ENCODE measurements at regions not wholly inside any gene's neighbourhood (a gene's known extent, or its start where the extent isn't known, plus 50 kb on each side); places are given as distances from the start of the nearest gene placed in this dataset.

DNA sequence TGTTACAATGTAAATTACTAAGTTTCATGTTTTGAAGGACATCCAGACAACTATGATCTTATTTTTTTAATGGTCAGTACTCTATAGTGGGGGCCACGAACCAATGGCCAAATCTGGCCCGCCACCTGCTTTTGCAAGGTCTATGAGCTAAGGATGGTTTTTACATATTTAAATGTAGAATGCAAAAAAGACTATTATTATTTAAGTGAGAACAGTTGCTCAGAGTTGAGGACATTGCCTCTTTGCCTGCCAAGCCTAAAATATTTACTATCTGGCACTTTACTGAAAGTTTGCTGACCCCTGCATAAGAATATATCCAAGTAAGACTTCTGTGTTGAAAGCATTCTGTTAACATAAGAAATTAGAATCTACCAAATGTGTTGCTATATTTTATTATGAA, 163.7 kb upstream of the MDFIC2 start:
- TF ChIP-seq, protein P1, sequence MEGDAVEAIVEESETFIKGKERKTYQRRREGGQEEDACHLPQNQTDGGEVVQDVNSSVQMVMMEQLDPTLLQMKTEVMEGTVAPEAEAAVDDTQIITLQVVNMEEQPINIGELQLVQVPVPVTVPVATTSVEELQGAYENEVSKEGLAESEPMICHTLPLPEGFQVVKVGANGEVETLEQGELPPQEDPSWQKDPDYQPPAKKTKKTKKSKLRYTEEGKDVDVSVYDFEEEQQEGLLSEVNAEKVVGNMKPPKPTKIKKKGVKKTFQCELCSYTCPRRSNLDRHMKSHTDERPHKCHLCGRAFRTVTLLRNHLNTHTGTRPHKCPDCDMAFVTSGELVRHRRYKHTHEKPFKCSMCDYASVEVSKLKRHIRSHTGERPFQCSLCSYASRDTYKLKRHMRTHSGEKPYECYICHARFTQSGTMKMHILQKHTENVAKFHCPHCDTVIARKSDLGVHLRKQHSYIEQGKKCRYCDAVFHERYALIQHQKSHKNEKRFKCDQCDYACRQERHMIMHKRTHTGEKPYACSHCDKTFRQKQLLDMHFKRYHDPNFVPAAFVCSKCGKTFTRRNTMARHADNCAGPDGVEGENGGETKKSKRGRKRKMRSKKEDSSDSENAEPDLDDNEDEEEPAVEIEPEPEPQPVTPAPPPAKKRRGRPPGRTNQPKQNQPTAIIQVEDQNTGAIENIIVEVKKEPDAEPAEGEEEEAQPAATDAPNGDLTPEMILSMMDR (IDR thresholded peaks at IDR 0.05) = no peak
- no peak for TF ChIP-seq POLR2A (IDR thresholded peaks at IDR 0.05)
- TF ChIP-seq EP300 (IDR thresholded peaks at IDR 0.05) = no peak
- no peak for TF ChIP-seq POLR2AphosphoS5 (IDR thresholded peaks at IDR 0.05)
